A549 (cell line): ENCODE measurements at regions not wholly inside any gene's neighbourhood (a gene's known extent, or its start where the extent isn't known, plus 50 kb on each side); places are given as distances from the start of the nearest gene placed in this dataset.

Source experiments
- BHLHE40 ChIP-seq: IDR thresholded peaks from 2 replicates; pipeline ENCODE4 v1.6.1; 2012; ENCODE audit warnings: low read depth, low read length, inconsistent platforms
- CHD2 ChIP-seq: fragments of 150-350 bp; IDR thresholded peaks from 2 replicates; pipeline ENCODE4 v1.6.1; 2014; ENCODE audit warnings: low read length; ENCODE audit not compliant: partially characterized antibody
- CTCF ChIP-seq: fragments of >200 bp; sonication (Bioruptor Twin); formaldehyde crosslinking; IDR thresholded peaks from 3 replicates; pipeline ENCODE4 v1.5.1; 2016
- EP300 ChIP-seq, 2 experiments: fragments of >200 bp; sonication (Bioruptor Twin); formaldehyde crosslinking; IDR thresholded peaks; 2 replicates in 1 of 2; 3 replicates in 1 of 2; pipeline ENCODE4 v1.6.1; 2016 to 2017
- ESRRA ChIP-seq: fragments of 150-350 bp; IDR thresholded peaks from 2 replicates; pipeline ENCODE4 v1.6.1; 2014; ENCODE audit warnings: mild to moderate bottlenecking, low read length, borderline replicate concordance
- HOXA7 ChIP-seq: fragments of 250-450 bp; sonication (Bioruptor Pico); IDR thresholded peaks from 2 replicates; pipeline ENCODE4 v1.5.0; 2020; ENCODE audit warnings: mild to moderate bottlenecking, moderate library complexity
- NFE2L2 ChIP-seq: fragments of 150-350 bp; conservative IDR thresholded peaks from 2 replicates; pipeline ENCODE4 v1.6.1; 2014; ENCODE audit warnings: low read length
- POLR2A ChIP-seq: IDR thresholded peaks from 2 replicates; pipeline ENCODE4 v1.6.1; 2012; ENCODE audit warnings: mild to moderate bottlenecking, low read length
- REST ChIP-seq: fragments of 200-600 bp; sonication (generic); IDR thresholded peaks from 2 replicates; pipeline ENCODE4 v1.6.1; 2016; ENCODE audit warnings: antibody characterized with exemption, mild to moderate bottlenecking, moderate library complexity
- RNF2 ChIP-seq: fragments of 200-600 bp; sonication (generic); IDR thresholded peaks from 2 replicates; pipeline ENCODE4 v1.6.1; 2016; ENCODE audit warnings: low read depth, mild to moderate bottlenecking, antibody characterized with exemption, moderate library complexity, borderline replicate concordance

- no peak for TF ChIP-seq CTCF
- no peak for TF ChIP-seq HOXA7 (CRISPR knock-in tag)
- no peak for TF ChIP-seq POLR2A
- TF ChIP-seq EP300 (IDR thresholded peaks at IDR 0.05) = no peak
- no peak for TF ChIP-seq ESRRA
- no peak for TF ChIP-seq BHLHE40
- TF ChIP-seq CHD2 = no peak
- no peak for TF ChIP-seq RNF2
- TF ChIP-seq REST = no peak
- TF ChIP-seq NFE2L2 = no peak
These were observed 306.6 kb downstream of the EPM2A start for GRCh38 chr6:145428706-145429105.
